Endodermal cell (in vitro differentiated cells): ENCODE measurements at regions not wholly inside any gene's neighbourhood (a gene's known extent, or its start where the extent isn't known, plus 50 kb on each side); places are given as distances from the start of the nearest gene placed in this dataset.

ENCODE experiments used
- DNase-seq: peaks from one replicate; pipeline ENCODE4 v3.0.0-alpha.2; 2017
- H3K27ac ChIP-seq: 2 replicates; pipeline ENCODE4 v1.5.1; 2013; ENCODE audit warnings: mild to moderate bottlenecking, low read depth, low read length, moderate library complexity
- H3K27me3 ChIP-seq: 2 replicates; pipeline ENCODE4 v1.6.1; 2013; ENCODE audit warnings: mild to moderate bottlenecking, low read length, moderate library complexity; ENCODE audit not compliant: insufficient read depth, control insufficient read depth, poor library complexity, severe bottlenecking
- H3K36me3 ChIP-seq: 2 replicates; pipeline ENCODE4 v1.7.0; 2013; ENCODE audit warnings: mild to moderate bottlenecking, low read length, moderate library complexity; ENCODE audit not compliant: control insufficient read depth, insufficient read depth
- H3K4me1 ChIP-seq: one replicate; pipeline ENCODE4 v1.7.0; 2013; ENCODE audit warnings: low read length; ENCODE audit not compliant: control insufficient read depth, insufficient read depth
- H3K4me3 ChIP-seq: 2 replicates; pipeline ENCODE4 v1.5.1; 2013; ENCODE audit warnings: mild to moderate bottlenecking, low read length, moderate library complexity
- H3K9ac ChIP-seq: 2 replicates; pipeline ENCODE4 v1.6.1; 2013; ENCODE audit warnings: mild to moderate bottlenecking, low read length, moderate library complexity; ENCODE audit not compliant: poor library complexity, severe bottlenecking; ENCODE audit errors: extremely low read depth
- H3K9me3 ChIP-seq: 2 replicates; pipeline ENCODE4 v1.6.1; 2013; ENCODE audit warnings: mild to moderate bottlenecking, low read length, moderate library complexity; ENCODE audit not compliant: control insufficient read depth
- H3K27ac Mint-ChIP-seq: 2 replicates; pipeline ENCODE4 v1.8.0; 2020; ENCODE audit warnings: mixed read lengths
- H3K27me3 Mint-ChIP-seq: 2 replicates; pipeline ENCODE4 v1.8.0; 2021; ENCODE audit warnings: mild to moderate bottlenecking, mixed read lengths; ENCODE audit not compliant: insufficient read depth
- H3K36me3 Mint-ChIP-seq: 2 replicates; pipeline ENCODE4 v1.8.0; 2020; ENCODE audit warnings: low read depth, mixed read lengths
- H3K4me1 Mint-ChIP-seq: 2 replicates; pipeline ENCODE4 v1.8.0; 2020; ENCODE audit warnings: mixed read lengths
- H3K4me3 Mint-ChIP-seq: 2 replicates; pipeline ENCODE4 v1.8.0; 2020; ENCODE audit warnings: mild to moderate bottlenecking, moderate library complexity, mixed read lengths
- H3K9me3 Mint-ChIP-seq: 2 replicates; pipeline ENCODE4 v1.8.0; 2020; ENCODE audit warnings: mild to moderate bottlenecking, mixed read lengths
- WGBS, 2 experiments: methylation state at CpG; one replicate each; pipeline versions ENCODE4 v1.1.5 to v1.1.7; 2013; ENCODE audit warnings: missing lambda C conversion rate in 2 of 2, mixed read lengths in 1 of 2; ENCODE audit not compliant: insufficient coverage in 1 of 2, insufficient read length in 1 of 2; 5-methylcytosine and 5-hydroxymethylcytosine counted together
- TF ChIP-seq, protein P1 (sequence below): fragments of 200-600 bp; sonication (generic); conservative IDR thresholded peaks from 2 replicates; pipeline ENCODE4 v1.5.0; 2021; ENCODE audit warnings: antibody characterized with exemption, mild to moderate bottlenecking

DNA sequence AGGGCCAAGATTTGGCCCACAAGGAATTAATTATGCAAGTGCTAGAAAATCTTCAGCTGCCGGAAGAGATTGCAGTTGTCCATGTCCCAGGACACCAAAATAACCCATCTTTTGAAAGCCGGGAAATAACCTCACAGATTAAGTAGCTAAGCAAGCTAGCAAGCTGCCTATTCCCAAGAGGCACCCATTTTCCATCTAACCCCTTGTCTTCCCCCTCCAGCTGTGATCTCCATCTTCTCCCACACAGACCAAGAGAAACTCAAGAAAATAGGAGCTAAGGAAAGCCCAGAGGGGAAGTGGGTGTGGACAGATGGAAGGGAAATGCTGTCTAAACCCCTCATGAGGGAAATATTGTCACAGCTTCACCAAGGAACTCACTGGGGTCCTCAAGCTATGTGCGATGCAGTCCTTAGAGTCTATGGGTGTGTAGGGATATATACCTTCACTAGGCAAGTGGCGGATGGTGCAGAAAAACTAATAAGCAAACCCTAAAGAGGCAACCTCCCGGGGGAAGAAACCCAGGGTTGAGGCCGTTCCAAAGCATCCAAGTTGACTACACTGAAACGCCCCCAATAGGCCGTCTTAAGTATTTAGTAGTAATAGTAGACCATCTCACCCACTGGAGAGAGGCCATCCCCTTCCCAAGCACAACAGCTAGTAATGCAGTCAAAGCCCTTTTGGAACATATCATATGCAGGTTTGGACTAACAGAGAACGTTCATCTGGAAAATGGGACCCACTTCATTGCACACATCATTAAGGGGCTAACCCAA lies 64.3 kb upstream of the PRSS16 start:
- H3K27ac ChIP-seq: no peak overlapping the region
- no peaks in the 10 kb centered on the region for H3K36me3 Mint-ChIP-seq
- no peaks in the 10 kb centered on the region for H3K9me3 ChIP-seq
- H3K4me3 Mint-ChIP-seq: no peak overlapping the region
- H3K4me1 ChIP-seq: no peaks in the 10 kb centered on the region
- no peaks in the 10 kb centered on the region for H3K9me3 Mint-ChIP-seq
- TF ChIP-seq, protein P1, sequence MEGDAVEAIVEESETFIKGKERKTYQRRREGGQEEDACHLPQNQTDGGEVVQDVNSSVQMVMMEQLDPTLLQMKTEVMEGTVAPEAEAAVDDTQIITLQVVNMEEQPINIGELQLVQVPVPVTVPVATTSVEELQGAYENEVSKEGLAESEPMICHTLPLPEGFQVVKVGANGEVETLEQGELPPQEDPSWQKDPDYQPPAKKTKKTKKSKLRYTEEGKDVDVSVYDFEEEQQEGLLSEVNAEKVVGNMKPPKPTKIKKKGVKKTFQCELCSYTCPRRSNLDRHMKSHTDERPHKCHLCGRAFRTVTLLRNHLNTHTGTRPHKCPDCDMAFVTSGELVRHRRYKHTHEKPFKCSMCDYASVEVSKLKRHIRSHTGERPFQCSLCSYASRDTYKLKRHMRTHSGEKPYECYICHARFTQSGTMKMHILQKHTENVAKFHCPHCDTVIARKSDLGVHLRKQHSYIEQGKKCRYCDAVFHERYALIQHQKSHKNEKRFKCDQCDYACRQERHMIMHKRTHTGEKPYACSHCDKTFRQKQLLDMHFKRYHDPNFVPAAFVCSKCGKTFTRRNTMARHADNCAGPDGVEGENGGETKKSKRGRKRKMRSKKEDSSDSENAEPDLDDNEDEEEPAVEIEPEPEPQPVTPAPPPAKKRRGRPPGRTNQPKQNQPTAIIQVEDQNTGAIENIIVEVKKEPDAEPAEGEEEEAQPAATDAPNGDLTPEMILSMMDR: peak; percentile 53
- H3K4me3 ChIP-seq: no peak overlapping the region
- peaks cover 6% of the 10 kb centered on the region for H3K27me3 ChIP-seq
- H3K36me3 ChIP-seq: no peaks in the 10 kb centered on the region
- peaks cover 13% of the 10 kb centered on the region for H3K4me1 Mint-ChIP-seq
- WGBS, 2 experiments: 80 to 92% methylated on average over 1 to 9 of the region's 9 CpGs
- H3K9ac ChIP-seq: no peak overlapping the region
- H3K27me3 Mint-ChIP-seq: peaks cover 38% of the 10 kb centered on the region
- no peak overlapping the region for H3K27ac Mint-ChIP-seq
- no peak for DNase-seq

DNA sequence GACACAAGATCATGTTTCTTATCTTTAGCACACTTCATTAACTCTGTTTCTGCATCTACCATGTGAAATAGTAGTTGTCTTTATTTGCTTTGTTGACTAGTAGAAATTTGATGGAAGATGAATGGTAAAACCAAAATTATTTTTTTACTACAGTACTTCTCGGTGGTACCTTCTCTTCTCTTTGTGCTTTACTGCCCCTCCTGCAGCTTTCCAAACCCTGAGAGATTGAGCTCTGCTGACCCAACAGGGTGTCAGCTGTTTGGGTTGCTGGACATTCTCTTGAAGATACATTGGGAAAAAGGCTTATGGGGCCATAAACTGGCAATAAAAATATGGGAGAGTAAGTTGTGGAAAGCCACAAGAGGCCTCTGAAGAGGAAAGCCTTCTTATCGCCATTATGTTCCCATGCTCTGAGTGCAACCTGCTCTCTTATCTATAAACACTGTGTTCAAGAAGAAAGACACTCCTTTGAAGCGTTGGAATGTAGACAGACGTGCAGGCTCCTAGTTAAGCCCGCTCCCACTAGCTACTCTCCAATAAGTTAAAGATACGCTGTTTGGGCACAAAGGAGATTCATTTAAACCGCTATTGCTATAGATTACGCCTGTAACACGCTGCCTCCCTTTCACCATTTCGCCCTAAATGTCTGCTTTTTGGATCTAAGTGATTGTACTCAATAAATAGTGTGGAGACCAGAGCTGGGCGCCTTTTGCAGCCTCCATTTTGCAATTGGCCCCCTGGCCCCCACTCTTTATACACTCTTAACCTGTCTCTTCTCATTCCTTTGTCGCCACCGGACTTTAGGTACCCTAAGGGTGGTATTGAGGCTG lies 60.1 kb upstream of the PRSS16 start:
- Mint-ChIP-seq H3K9me3 (no peaks in the 10 kb centered on the region), H3K4me3 (peak overlapping the region; percentile 70), H3K27me3 (peaks cover 24% of the 10 kb centered on the region), H3K36me3 (peaks cover 4% of the 10 kb centered on the region), H3K4me1 (peaks cover 11% of the 10 kb centered on the region), H3K27ac (peak overlapping the region; percentile 92)
- no peak for DNase-seq
- H3K27ac ChIP-seq: no peak overlapping the region
- H3K4me1 ChIP-seq: no peaks in the 10 kb centered on the region
- H3K9ac ChIP-seq: peak overlapping the region; percentile 51
- TF ChIP-seq, protein P1: no peak
- H3K27me3 ChIP-seq: peaks cover 6% of the 10 kb centered on the region
- no peaks in the 10 kb centered on the region for H3K9me3 ChIP-seq
- H3K36me3 ChIP-seq: no peaks in the 10 kb centered on the region
- WGBS, 2 experiments: 67 to 84% methylated on average over 3 to 12 of the region's 13 CpGs
- peak overlapping the region; percentile 87 for H3K4me3 ChIP-seq

DNA sequence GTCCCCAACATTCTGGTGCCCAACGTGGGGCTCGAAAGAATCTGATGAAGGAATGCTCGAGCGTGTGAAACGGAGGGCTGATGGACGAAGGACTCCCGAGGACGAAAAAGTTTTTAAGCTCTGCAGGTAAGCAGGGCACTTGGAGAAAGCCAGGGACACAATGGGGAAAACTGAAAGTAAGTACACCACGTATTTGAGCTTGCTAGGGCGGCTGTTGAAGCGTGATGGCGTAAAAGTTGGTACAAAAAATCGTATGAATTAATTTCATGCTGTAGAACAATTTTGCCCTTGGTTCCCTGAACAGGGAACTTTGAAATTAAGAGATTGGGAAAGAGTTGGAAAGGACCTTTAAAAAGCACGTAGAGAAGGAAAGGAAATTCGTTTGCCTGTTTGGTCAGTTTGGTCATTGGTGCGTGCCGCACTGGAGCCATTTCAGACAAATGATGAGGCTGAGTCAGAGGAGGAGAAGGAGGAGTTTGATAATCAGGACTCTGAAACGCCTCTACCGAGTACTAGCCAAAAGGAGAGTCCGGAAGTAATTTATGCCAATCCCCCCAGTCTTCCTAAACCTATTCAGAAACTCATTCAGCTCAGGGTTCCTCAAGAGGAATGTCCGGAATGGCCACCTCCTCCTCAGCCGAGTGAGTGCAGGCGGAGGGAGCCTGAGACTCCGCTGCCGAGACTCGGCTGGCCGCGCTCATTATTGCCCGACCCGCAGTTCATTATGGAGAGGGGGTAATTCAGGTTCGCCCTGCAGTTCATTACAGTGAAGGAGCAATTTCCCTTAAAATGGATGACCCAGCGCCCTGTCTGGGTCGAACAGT lies 59.2 kb upstream of the PRSS16 start:
- peak; percentile 88 for DNase-seq
- peak overlapping the region; percentile 70 for H3K4me3 Mint-ChIP-seq
- Histone ChIP-seq H3K4me3 (peak overlapping the region; percentile 87), H3K4me1 (no peaks in the 10 kb centered on the region), H3K9ac (peak overlapping the region; percentile 51), H3K27ac (no peak overlapping the region), H3K9me3 (no peaks in the 10 kb centered on the region), H3K36me3 (no peaks in the 10 kb centered on the region), H3K27me3 (peaks cover 6% of the 10 kb centered on the region)
- TF ChIP-seq, protein P1: no peak
- 4 to 14% methylated on average over 25 to 33 of the region's 33 CpGs for WGBS, 2 experiments
- peaks cover 4% of the 10 kb centered on the region for H3K36me3 Mint-ChIP-seq
- peaks cover 11% of the 10 kb centered on the region for H3K4me1 Mint-ChIP-seq
- H3K27ac Mint-ChIP-seq: peak overlapping the region; percentile 92
- peaks cover 24% of the 10 kb centered on the region for H3K27me3 Mint-ChIP-seq
- no peaks in the 10 kb centered on the region for H3K9me3 Mint-ChIP-seq
